ENCODE measurements at regions not wholly inside any gene's neighbourhood (a gene's known extent, or its start where the extent isn't known, plus 50 kb on each side); places are given as distances from the start of the nearest gene placed in this dataset.

GRCh38 chr6:44061375-44062104 lies 65.7 kb downstream of the MRPL14 start:
- H2AFZ ChIP-seq (ENCODE audit: insufficient read depth, low read depth, low read length, poor library complexity, severe bottlenecking): no peak overlapping the region
- WGBS (ENCODE audit: insufficient coverage): 93% methylated on average over 3 of the region's 5 CpGs
- H3K27me3 ChIP-seq (ENCODE audit: control insufficient read depth in 2 of 2, insufficient read depth in 2 of 2, low read length in 2 of 2): no peaks in the 10 kb centered on the region
- Mint-ChIP-seq H3K36me3 (peaks cover 4 to 8% of the 10 kb centered on the region in 2 donors), H3K27me3 (ENCODE audit: low read depth in 3 of 3) (peaks cover 0 to 11% (median 7%) of the 10 kb centered on the region in 3 donors), H3K4me3 (no peak overlapping the region), H3K9me3 (peaks cover 0 to 9% (median 0%) of the 10 kb centered on the region in 7 donors), H3K4me1 (peaks cover 83% of the 10 kb centered on the region), H3K27ac (peak overlapping the region; percentile 62 to 100 (median 100))
- H3K4me1 ChIP-seq (ENCODE audit: control insufficient read depth in 1 of 2, insufficient read depth in 2 of 2, low read length in 2 of 2): peaks cover 76 to 93% of the 10 kb centered on the region in 2 donors
- no peaks in the 10 kb centered on the region for H3K36me3 ChIP-seq (replicated peaks in 1 of 2; ENCODE audit: control insufficient read depth in 1 of 2, insufficient read depth in 2 of 2, low read length in 2 of 2)
- no peak overlapping the region for H3K4me3 ChIP-seq (replicated peaks in 1 of 3; ENCODE audit: low read depth in 2 of 3, low read length in 3 of 3)
- H3K4me2 ChIP-seq (replicated peaks; ENCODE audit: extremely low read depth, low read length, poor library complexity, severe bottlenecking): no peak overlapping the region
- DNase-seq: peak in 2 of 3 donors; percentile 57 to 66
- H4K20me1 ChIP-seq (ENCODE audit: insufficient read depth, low read length): no peaks in the 10 kb centered on the region
- TF ChIP-seq, protein P1, sequence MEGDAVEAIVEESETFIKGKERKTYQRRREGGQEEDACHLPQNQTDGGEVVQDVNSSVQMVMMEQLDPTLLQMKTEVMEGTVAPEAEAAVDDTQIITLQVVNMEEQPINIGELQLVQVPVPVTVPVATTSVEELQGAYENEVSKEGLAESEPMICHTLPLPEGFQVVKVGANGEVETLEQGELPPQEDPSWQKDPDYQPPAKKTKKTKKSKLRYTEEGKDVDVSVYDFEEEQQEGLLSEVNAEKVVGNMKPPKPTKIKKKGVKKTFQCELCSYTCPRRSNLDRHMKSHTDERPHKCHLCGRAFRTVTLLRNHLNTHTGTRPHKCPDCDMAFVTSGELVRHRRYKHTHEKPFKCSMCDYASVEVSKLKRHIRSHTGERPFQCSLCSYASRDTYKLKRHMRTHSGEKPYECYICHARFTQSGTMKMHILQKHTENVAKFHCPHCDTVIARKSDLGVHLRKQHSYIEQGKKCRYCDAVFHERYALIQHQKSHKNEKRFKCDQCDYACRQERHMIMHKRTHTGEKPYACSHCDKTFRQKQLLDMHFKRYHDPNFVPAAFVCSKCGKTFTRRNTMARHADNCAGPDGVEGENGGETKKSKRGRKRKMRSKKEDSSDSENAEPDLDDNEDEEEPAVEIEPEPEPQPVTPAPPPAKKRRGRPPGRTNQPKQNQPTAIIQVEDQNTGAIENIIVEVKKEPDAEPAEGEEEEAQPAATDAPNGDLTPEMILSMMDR (IDR thresholded peaks at IDR 0.05): no peak
- H3K9me3 ChIP-seq (replicated peaks in 1 of 2; ENCODE audit: control insufficient read depth in 1 of 2, insufficient read depth in 1 of 2, low read length in 2 of 2): no peaks in the 10 kb centered on the region
- no peak overlapping the region for H3K9ac ChIP-seq (ENCODE audit: insufficient read depth, low read length, poor library complexity, severe bottlenecking)
- H3K27ac ChIP-seq (ENCODE audit: low read depth in 1 of 2, low read length in 2 of 2): peak overlapping the region; percentile 34 to 99
- H3K79me2 ChIP-seq (ENCODE audit: insufficient read depth, low read length): no peaks in the 10 kb centered on the region
- intact Hi-C loops (cut with micrococcal nuclease): no loop called here

DNA sequence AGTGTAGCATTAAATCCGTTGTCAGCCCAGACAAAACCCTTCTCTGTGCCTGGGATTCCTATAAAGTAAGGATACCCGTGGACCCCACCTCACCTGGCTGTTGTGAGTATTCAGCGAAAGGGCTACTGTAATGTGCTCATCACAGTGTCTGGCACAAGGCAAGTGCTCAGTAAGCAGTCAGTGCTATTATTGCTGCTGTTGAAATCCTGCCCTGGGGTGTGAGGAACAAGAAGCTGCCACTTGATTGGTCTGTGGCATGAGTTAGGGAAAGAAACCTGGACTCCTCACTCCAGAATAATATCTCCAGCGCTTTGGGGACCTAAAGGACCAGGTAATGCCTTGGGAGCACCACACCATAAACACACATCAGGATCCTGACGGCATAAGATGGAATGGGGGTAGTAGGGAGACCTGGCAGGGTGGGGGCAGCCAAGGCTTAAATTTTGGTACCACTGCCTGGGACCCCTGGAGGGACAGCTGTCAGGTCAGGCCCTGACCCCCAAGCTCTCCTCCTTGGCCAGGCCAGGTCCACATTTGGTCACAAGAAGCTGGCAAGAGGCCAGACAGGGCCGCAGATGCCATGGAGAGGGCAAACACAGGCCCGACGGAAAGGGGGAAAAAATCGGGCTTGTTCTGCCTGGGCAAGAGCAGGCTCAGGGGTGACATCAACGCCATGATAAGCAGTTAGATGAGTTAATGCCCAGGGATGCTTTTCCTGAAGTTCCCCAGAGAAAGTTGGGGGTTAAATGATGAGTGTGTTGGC lies 66.5 kb downstream of the MRPL14 start:
- Histone ChIP-seq H3K4me1 (ENCODE audit: control insufficient read depth in 1 of 2, insufficient read depth in 2 of 2, low read length in 2 of 2) (peaks cover 76 to 90% of the 10 kb centered on the region in 2 donors), H3K4me2 (replicated peaks; ENCODE audit: extremely low read depth, low read length, poor library complexity, severe bottlenecking) (no peak overlapping the region), H2AFZ (ENCODE audit: insufficient read depth, low read depth, low read length, poor library complexity, severe bottlenecking) (no peak overlapping the region), H3K27ac (ENCODE audit: low read depth in 1 of 2, low read length in 2 of 2) (peak overlapping the region in 1 of 2 donors; percentile 99), H3K36me3 (replicated peaks in 1 of 2; ENCODE audit: control insufficient read depth in 1 of 2, insufficient read depth in 2 of 2, low read length in 2 of 2) (no peaks in the 10 kb centered on the region), H3K4me3 (replicated peaks in 1 of 3; ENCODE audit: low read depth in 2 of 3, low read length in 3 of 3) (no peak overlapping the region), H4K20me1 (ENCODE audit: insufficient read depth, low read length) (no peaks in the 10 kb centered on the region), H3K9ac (ENCODE audit: insufficient read depth, low read length, poor library complexity, severe bottlenecking) (no peak overlapping the region), H3K9me3 (replicated peaks in 1 of 2; ENCODE audit: control insufficient read depth in 1 of 2, insufficient read depth in 1 of 2, low read length in 2 of 2) (no peaks in the 10 kb centered on the region), H3K27me3 (ENCODE audit: control insufficient read depth in 2 of 2, insufficient read depth in 2 of 2, low read length in 2 of 2) (no peaks in the 10 kb centered on the region), H3K79me2 (ENCODE audit: insufficient read depth, low read length) (no peaks in the 10 kb centered on the region)
- TF ChIP-seq, protein P1 (IDR thresholded peaks at IDR 0.05): no peak
- WGBS (ENCODE audit: insufficient coverage): 92% methylated on average over 7 of the region's 10 CpGs
- H3K27ac Mint-ChIP-seq: peak overlapping the region; percentile 99 to 100 (median 100)
- peak in 2 of 3 donors; percentile 39 to 42 for DNase-seq
- no peak overlapping the region for H3K4me3 Mint-ChIP-seq
- H3K27me3 Mint-ChIP-seq (ENCODE audit: low read depth in 3 of 3): peaks cover 0 to 7% (median 7%) of the 10 kb centered on the region in 3 donors
- peaks cover 4 to 8% of the 10 kb centered on the region in 2 donors for H3K36me3 Mint-ChIP-seq
- intact Hi-C loops (cut with micrococcal nuclease): no loop called here
- peaks cover 83% of the 10 kb centered on the region for H3K4me1 Mint-ChIP-seq
- peaks cover 0 to 9% (median 0%) of the 10 kb centered on the region in 7 donors for H3K9me3 Mint-ChIP-seq

Measured in CD14-positive monocyte (primary cell).